ENCODE measurements at regions not wholly inside any gene's neighbourhood (a gene's known extent, or its start where the extent isn't known, plus 50 kb on each side); places are given as distances from the start of the nearest gene placed in this dataset.
A peak's percentile ranks its signal among the peaks of the same experiment; 100 is the strongest.

- DNase-seq (ENCODE audit: low read depth, low spot score), result no peak
These were observed 1217.6 kb downstream of the PCDH18 start for GRCh38 chr4:136314686-136315085.

GRCh38 chr4:136311774-136312173, 1220.5 kb downstream of the PCDH18 start:
- DNase-seq (ENCODE audit: low read depth, low spot score), result no peak

- no peak for DNase-seq (ENCODE audit: low read depth, low spot score)
These were observed 1224.5 kb downstream of the PCDH18 start for GRCh38 chr4:136307765-136308164.

GRCh38 chr4:136306361-136306760, 1225.9 kb downstream of the PCDH18 start:
- DNase-seq (ENCODE audit: low read depth, low spot score), result no peak

GRCh38 chr4:136302566-136302965, 1229.7 kb downstream of the PCDH18 start:
- no peak for DNase-seq (ENCODE audit: low read depth, low spot score)

GRCh38 chr4:136301749-136302495, 1230.4 kb downstream of the PCDH18 start:
- DNase-seq (ENCODE audit: low read depth, low spot score), result no peak

- DNase-seq (ENCODE audit: low read depth, low spot score), result no peak
These were observed 1248.3 kb downstream of the PCDH18 start for GRCh38 chr4:136283977-136284376.

GRCh38 chr4:136281889-136282288, 1250.4 kb downstream of the PCDH18 start:
- no peak for DNase-seq (ENCODE audit: low read depth, low spot score)

- DNase-seq (ENCODE audit: low read depth, low spot score), result no peak
These were observed 1251.0 kb downstream of the PCDH18 start for GRCh38 chr4:136281307-136281706.

- DNase-seq (ENCODE audit: low read depth, low spot score), result no peak
These were observed 1254.6 kb downstream of the PCDH18 start for GRCh38 chr4:136277741-136278140.

- no peak for DNase-seq (ENCODE audit: low read depth, low spot score)
These were observed 1285.4 kb downstream of the PCDH18 start for GRCh38 chr4:136246876-136247275.

- DNase-seq (ENCODE audit: low read depth, low spot score), result no peak
These were observed 1290.9 kb downstream of the PCDH18 start for GRCh38 chr4:136241221-136241986.

GRCh38 chr4:136227315-136227714, 1305.0 kb downstream of the PCDH18 start:
- DNase-seq (ENCODE audit: low read depth, low spot score), result no peak

GRCh38 chr4:136219592-136220125, 1312.6 kb downstream of the PCDH18 start:
- DNase-seq (ENCODE audit: low read depth, low spot score), result no peak

GRCh38 chr4:136203199-136203598, 1329.1 kb downstream of the PCDH18 start:
- DNase-seq (ENCODE audit: low read depth, low spot score), result peak; percentile 7

- no peak for DNase-seq (ENCODE audit: low read depth, low spot score)
These were observed 1333.9 kb downstream of the PCDH18 start for GRCh38 chr4:136198358-136198757.

GRCh38 chr4:136194962-136195361, 1337.3 kb downstream of the PCDH18 start:
- DNase-seq (ENCODE audit: low read depth, low spot score), result no peak

GRCh38 chr4:136186650-136187049, 1345.6 kb downstream of the PCDH18 start:
- DNase-seq (ENCODE audit: low read depth, low spot score), result no peak

GRCh38 chr4:136183513-136183912, 1348.8 kb downstream of the PCDH18 start:
- DNase-seq (ENCODE audit: low read depth, low spot score), result peak; percentile 10

- DNase-seq (ENCODE audit: low read depth, low spot score), result no peak
These were observed 1375.3 kb downstream of the PCDH18 start for GRCh38 chr4:136156947-136157346.

GRCh38 chr4:136150046-136150445, 1382.2 kb downstream of the PCDH18 start:
- DNase-seq (ENCODE audit: low read depth, low spot score), result no peak

GRCh38 chr4:136136601-136137000, 1395.7 kb downstream of the PCDH18 start:
- no peak for DNase-seq (ENCODE audit: low read depth, low spot score)

- DNase-seq (ENCODE audit: low read depth, low spot score), result no peak
These were observed 1408.0 kb downstream of the PCDH18 start for GRCh38 chr4:136124251-136124745.

All from ELF-1 (cell line).